SK-N-MC (cell line): ENCODE measurements at regions not wholly inside any gene's neighbourhood (a gene's known extent, or its start where the extent isn't known, plus 50 kb on each side); places are given as distances from the start of the nearest gene placed in this dataset.

Source experiments
- EZH2 ChIP-seq: fragments of 200-600 bp; sonication (generic); IDR thresholded peaks from one replicate; pipeline ENCODE4 v1.6.1; 2017; ENCODE audit warnings: antibody characterized with exemption
- POLR2AphosphoS5 ChIP-seq: IDR thresholded peaks from 2 replicates; pipeline ENCODE4 v1.6.1; 2012; ENCODE audit warnings: mild to moderate bottlenecking, low read depth, low read length, borderline replicate concordance

GRCh38 chr12:19035536-19035935, 94.0 kb upstream of the PLEKHA5 start:
- TF ChIP-seq POLR2AphosphoS5 (no peak), EZH2 (no peak)
